ENCODE measurements at regions not wholly inside any gene's neighbourhood (a gene's known extent, or its start where the extent isn't known, plus 50 kb on each side); places are given as distances from the start of the nearest gene placed in this dataset.

DNA sequence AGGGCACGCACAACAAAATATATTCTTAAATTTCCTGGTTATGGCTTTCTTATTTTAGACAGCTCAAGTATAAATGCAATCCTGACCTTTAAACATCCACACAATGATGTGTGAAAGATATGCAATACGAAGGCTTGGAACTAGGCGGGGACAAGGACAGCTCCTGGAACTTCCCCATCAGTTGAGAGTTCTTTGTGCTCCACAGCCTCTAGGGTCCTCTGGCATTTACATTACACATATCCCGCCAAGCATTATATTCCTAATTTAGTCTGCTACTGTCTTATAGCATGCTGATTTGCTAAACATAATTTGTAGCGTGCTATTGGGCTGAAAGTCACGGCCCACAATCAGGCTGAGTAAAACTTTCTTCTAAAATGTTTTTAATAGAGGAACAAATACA is 74.4 kb downstream of the FTHL17 start:
- TF ChIP-seq, protein P1, sequence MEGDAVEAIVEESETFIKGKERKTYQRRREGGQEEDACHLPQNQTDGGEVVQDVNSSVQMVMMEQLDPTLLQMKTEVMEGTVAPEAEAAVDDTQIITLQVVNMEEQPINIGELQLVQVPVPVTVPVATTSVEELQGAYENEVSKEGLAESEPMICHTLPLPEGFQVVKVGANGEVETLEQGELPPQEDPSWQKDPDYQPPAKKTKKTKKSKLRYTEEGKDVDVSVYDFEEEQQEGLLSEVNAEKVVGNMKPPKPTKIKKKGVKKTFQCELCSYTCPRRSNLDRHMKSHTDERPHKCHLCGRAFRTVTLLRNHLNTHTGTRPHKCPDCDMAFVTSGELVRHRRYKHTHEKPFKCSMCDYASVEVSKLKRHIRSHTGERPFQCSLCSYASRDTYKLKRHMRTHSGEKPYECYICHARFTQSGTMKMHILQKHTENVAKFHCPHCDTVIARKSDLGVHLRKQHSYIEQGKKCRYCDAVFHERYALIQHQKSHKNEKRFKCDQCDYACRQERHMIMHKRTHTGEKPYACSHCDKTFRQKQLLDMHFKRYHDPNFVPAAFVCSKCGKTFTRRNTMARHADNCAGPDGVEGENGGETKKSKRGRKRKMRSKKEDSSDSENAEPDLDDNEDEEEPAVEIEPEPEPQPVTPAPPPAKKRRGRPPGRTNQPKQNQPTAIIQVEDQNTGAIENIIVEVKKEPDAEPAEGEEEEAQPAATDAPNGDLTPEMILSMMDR (IDR thresholded peaks at IDR 0.05) = no peak
- TF ChIP-seq EZH2 (IDR thresholded peaks at IDR 0.05; ENCODE audit: borderline replicate concordance, insufficient read depth, low read depth, low read length, poor library complexity, severe bottlenecking) = no peak
